Left cardiac atrium (tissue), 4 donors: ENCODE measurements at regions not wholly inside any gene's neighbourhood (a gene's known extent, or its start where the extent isn't known, plus 50 kb on each side); places are given as distances from the start of the nearest gene placed in this dataset.

Source experiments
- ATAC-seq, 2 donors: fragments of 200-7000 bp; cut with Tn5 transposase; one replicate each; pipeline ENCODE4 v1.9.1; 2020; ENCODE audit warnings: mild to moderate bottlenecking in 2 of 2, moderate library complexity in 2 of 2
- DNase-seq: peaks from one replicate; pipeline ENCODE4 v3.0.0-alpha.2; 2020
- intact Hi-C, 2 donors: fragments of 100-400 bp; cut with DNase I; formaldehyde crosslinking; loops; one replicate each; pipeline versions ENCODE4 v1.14.1 to v1.15.1; 2022 to 2023
- donor health status: DM: no; HTN: yes; CAD: no.
- donor health status: DM: no; HTN: yes; CAD: no; lungs with severe emphysema.
- donor health status: DM: yes; HTN: yes; CAD: no.
- donor health status: Dilated cardiomyopathy.

DNA sequence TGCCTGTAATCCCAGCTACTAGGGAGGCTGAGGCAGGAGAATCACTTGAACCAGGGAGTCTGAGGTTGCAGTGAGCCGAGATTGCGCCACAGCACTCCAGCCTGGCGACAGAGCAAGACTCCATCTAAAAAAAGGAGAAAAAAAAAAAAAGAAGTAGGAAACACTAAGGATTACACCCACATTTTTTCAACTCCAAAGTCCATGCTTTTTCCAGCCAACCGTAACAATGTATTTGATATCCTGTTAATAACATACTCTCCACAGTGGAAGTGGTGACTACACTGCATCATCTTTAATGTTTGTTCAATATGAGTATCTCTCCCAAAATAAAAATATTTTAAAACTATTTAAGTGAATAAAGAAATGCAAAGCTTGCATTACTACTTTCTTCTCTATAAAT lies 481.6 kb upstream of the ACVR2A start:
- no peak for DNase-seq
- intact Hi-C loops = no loop called here
- ATAC-seq = no peak

DNA sequence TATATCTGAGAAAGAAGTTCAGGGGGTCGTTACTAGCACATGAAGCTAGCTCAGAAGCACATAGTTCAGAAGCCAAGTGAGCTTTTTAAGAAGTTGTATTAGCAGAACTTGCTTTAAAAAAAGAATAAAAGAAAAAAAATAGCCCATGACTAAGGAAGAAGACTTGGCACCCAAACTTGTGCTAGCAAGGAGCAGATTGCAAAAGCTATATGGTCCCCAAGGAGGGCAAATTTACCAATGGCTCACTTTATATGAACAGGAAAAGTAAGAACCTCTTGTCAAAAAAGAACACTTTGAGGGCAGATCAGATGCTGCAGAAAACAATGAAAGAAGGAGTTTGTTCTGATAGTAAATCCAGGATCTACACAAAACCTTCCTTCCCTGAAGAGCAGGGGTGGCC lies 486.5 kb upstream of the ACVR2A start:
- DNase-seq (no peak), ATAC-seq (no peak)
- intact Hi-C loops = no loop called here

DNA sequence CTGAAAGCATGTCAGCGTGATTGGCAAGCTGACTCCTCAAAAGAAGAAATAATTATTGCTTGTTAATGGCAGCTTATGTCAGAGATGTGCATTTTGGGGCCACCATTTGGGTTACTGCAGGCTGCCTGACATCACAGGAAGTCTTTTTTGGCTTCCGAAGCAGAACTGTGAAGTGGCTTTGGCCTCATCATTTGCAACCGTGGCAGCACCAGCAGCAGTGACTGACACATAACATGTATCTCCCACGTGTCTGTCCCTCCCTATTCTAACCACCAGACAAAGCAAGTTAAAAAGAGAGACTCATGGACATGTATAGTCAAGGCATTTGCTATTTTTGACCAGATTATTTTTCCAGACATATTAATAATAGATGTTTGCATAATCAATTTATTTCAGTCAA lies 488.7 kb upstream of the ACVR2A start:
- DNase-seq = no peak
- ATAC-seq = no peak
- intact Hi-C loops = no loop called here

DNA sequence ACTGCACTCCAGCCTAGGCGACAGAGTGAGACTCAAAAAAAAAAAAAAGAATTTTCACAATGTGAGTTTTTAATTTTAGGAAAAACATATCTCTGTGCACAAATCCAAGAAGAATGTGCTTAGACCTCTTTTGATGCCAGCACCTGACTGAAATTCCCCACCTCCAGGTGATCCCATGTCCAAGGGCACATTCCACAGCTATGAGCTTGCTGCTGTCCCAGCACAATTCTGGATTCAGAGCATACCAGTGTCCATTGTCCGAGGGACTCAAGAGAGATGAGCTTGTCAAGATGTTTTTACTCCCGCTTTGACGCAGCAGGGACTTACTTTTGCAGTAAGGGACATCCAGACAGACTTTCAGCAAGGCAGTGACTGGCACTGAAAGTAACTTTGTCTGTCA lies 489.1 kb upstream of the ACVR2A start:
- ATAC-seq (no peak), DNase-seq (no peak)
- intact Hi-C loops = no loop called here

DNA sequence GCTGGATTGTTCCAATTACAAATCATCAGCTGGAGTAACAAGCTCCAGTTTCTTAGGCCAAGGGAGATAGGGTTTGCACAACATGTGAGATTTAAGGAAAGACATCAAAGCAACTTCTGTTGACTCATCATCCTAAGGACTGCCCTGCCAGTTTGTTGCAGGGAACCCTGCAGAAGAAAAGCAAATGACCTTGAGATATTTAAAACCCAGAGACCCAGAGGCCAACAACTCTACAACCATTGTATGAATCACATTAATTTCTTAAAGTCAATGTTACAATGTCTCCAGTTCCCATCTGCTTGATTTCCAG lies 491.8 kb upstream of the ACVR2A start:
- no peak for ATAC-seq
- intact Hi-C loops = no loop called here
- DNase-seq = no peak

DNA sequence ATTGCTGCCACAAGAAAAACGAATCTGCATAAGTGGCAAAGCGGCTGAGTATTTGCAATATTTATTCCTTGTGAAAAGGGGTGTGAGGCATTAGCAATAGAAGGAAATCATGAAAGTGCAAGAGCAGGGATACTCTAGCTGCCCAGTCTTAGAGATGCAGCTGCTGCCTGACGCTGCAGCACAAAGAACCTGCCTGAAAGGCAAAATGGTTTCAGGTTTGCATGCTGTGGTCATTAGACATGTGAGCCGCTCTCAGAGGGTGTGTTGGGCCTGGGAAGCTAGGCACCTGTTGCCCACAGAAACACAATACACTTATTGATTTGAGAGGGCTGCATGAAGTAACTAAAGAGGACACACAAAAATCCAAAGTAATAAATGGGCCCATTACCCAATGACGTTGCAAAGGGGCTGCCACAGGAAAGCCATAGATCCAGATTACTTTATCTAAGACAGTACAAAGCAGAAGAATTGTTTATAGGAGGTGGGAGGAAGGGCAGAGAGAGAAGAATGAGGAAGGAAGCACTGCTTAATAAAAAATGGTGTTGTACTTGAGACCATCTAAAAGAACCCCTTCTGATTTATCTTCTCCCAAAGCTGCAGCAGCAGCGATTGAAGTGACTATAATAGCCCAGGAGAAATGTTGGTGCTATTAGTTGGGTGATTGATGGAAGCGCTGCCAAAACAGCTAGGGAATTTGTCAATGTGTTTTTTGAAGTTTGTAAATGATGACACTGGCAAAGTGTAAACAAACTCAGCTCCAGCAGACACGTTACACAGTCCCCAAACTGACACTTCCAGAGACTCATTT lies 492.4 kb upstream of the ACVR2A start:
- no peak for DNase-seq
- no peak for ATAC-seq
- intact Hi-C loops = no loop called here

DNA sequence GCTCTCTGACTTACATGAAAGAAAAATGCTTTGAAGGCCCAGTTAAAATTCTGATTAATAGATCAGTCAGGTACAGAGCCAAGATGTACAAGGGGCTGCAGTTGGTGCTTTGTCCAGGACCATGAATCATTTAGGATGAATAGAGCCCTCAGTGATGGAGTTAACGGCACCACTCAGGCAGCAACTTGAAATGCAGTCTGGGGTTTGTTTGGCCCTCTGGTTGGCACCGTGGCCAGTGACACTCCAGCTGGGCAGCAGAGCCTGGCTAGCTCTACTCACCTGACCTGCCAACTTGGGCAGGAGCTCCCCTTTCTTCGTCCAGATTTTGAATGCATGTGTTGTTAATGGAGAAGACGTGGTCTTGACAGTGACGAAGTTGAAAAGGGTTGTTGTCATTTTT lies 493.0 kb upstream of the ACVR2A start:
- DNase-seq (no peak), ATAC-seq (no peak)
- intact Hi-C loops = no loop called here

DNA sequence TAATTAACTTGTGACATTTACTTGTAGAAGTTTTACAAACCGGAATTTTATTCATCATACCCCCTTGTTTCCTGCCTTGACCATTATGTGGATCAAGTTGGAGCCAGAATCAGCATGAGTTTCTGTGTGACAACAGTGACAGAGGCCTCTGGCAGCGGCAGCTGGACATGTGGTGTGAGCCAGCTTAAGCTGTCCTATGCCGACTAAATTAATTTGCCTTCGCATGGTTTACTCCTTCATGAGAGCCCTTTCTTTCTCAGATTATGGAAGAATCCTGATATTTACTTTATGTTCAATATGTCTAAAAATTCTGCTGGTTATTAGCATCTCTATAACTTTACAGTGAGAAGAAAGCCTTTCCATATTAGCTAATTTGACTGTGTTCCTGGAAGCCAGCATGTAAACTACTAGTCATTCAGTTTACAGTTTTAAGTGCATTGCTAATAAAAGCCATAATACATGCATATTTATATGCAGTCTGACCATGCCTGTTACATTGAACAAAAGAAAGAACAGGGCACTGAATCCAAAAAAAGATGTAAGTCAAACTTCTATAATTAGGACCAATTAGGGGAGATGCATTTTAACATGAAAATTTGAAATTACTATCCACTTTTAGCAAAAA lies 495.8 kb upstream of the ACVR2A start:
- intact Hi-C loops = no loop called here
- DNase-seq = no peak
- no peak for ATAC-seq

DNA sequence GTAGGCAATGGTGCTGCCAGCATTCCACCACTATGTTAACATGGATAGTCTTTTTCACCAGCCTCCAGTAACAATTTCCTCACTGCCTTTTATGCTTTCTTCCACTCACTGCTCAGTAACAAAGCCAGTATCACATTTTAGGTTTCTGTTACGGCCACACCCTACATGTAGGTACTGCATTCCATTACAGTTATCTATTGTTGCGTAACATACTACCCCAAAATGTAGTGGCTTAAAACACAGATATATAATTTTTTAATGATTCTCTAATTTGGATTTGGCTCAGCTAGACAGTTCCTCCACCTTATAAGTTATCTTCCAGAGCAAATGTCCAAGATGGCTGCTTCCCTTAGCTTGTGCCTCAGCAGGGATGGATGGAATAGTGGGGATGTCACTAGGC lies 498.7 kb upstream of the ACVR2A start:
- DNase-seq (no peak), ATAC-seq (no peak)
- intact Hi-C loops = no loop called here

DNA sequence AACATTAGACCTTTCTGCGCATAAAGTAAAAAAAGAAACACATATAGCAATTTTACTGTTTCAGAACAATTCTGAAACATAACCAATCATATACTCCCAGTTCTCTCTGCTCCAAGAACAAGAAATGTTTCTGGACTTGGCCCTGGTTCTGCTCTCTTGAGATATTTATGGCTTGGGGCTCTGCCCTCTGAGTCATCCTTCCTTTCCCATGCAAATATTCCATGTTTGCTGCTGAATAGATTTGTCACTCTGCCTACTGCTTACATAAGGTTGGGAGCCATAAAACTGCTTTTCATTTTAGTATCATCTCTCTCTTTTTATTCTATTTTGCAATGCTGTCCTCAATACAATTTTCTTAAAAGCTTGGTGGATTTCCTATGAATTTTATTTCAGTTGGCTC lies 499.6 kb upstream of the ACVR2A start:
- no peak for ATAC-seq
- no peak for DNase-seq
- intact Hi-C loops = no loop called here

DNA sequence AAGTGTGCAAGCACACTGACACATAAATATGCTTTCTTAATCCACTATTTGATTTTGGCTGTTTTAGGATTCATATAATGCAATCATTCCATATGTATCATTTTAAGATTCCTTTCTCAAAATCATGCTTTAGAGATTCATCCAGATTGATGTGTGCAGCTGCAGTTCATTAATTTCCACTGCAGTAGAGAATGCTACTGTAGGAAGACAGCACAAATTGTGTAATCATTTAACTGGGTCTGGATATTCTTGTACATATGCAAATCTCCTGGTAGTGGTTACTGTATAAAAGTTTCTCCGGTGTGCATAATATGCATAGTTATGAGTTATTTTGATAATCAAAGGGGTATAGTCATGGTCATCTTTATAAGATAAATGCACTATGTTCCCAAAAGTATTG lies 502.5 kb upstream of the ACVR2A start:
- DNase-seq (no peak), ATAC-seq (no peak)
- intact Hi-C loops = no loop called here

DNA sequence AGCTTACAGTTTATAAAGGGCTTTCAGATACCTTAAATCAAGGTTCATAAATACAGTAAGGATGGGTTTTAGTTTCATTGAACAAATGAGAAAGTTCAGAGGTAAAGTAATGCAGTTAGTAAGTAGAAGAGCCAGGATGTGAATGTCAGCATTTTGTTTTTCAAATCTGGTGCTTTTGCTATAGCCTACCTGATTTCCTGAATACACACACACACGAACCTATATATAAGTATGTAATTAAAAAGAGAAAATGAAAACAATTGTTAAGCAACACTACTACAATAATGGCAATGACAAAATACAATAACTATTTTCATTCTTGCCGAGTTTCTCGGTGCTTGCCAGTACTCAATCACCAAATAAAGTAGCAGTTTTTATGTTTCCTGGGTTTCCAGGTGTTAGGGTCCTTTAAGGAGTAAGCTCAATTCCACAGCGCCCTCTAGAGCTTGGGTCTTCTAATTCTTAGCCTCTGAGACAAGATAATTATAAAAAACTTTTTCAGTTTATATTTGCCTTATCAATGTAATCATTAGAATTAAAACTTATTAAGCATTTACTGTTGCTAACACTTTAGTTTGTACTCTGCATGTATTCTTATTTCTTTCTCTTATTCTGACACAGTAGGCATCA lies 512.9 kb upstream of the ACVR2A start:
- ATAC-seq (no peak), DNase-seq (no peak)
- intact Hi-C loops = no loop called here

DNA sequence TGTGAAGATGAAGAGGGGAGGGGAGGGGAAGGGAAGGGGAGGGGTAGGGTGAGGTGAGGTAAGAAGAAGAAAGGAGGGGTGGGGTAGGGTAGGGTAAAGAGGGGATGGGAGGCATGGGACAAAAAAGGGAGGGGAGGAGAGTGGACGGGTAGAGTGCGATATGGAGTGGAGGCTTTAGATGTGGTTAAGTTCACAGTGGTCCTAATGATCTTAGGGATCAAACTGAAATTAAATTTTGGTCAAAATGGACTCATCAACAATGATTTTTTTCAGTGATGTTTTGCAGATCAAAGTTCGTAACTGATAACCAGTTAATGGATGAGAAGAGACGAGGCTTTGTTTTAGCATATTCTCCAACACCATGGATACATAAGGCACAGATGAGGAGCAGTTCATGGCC lies 513.9 kb upstream of the ACVR2A start:
- intact Hi-C loops = no loop called here
- DNase-seq (no peak), ATAC-seq (no peak)

DNA sequence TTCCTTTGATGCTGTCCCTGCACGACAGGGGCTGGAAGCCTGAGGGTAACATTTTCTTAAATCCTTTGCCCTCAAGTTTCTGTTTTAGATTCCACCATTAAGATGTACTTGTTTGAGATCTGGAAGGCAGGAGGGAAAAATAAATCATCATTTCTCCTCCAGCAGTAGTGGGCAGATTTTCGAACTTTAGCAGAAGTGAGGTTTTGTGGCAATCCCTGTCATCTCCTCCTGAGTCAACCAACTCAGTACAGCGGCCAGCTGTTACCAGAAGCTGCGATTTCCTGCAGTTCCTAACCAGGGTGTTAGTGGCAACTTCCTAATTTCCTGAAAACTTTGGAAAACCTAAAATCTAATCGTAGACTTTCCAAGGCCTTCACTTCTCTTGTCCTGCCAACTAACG lies 517.2 kb upstream of the ACVR2A start:
- ATAC-seq = peak in 1 of 2 donors; percentile 25

DNA sequence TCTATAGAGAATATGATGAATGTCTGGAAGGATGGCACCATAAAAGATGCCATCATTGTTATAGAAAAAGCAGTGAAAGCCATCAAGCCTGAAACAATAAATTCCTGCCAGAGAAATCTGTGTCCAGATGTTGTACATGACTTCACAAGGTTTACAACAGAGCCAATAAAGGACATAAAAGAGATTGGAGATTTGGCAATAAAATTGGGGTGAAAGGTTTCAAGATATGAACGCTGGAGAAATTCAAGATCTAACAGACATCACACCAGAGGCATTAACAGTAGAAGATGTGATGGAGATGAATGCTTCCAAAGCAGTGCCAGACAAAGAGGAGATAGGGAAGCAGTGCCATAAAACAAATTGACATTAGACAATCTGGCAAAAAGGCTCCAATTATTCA lies 518.8 kb upstream of the ACVR2A start:
- no peak for DNase-seq
- no peak for ATAC-seq
- intact Hi-C loops = no loop called here

More for the DNA sequence above, 517.2 kb upstream of the ACVR2A start:
- DNase-seq = no peak
- intact Hi-C loops = no loop called here

DNA sequence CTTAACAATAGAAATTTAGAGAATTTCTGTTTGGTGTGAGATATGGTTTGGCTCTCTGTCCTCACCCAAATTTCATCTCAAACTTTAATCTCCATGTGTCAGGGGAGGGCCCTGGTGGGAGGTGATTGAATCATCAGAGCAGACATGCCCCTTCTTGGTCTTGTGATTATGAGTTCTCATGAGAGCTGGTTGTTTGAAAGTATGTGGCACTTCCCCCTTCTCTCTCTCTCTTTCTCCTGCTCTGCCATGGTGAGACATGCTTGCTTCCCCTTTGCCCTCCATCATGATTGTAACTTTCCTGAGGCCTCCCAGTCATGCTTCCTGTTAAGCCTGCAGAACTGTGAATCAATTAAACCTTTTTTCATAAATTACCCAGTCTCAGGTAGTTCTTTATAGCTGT lies 524.7 kb upstream of the ACVR2A start:
- no peak for DNase-seq
- intact Hi-C loops = no loop called here
- ATAC-seq = no peak

DNA sequence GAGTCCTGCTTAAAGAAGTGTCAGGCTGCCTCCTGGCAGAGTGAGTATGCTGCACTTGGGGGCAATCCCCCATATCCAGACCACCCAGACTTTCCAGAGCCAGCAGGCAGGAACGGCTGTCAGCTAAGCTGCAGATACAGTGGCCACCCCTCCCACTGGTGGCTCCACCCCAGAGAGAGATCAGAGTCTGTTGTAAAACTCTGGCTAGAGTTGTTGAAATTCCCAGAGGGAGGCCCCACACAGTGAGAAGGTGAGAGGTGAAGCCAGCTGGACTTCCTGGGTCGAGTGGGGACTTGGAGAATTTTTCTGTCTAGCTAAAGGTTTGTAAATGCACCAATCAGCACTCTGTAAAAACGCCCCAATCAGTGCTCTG lies 533.8 kb upstream of the ACVR2A start:
- no peak for DNase-seq
- intact Hi-C loops = no loop called here
- ATAC-seq = peak in 1 of 2 donors; percentile 70

DNA sequence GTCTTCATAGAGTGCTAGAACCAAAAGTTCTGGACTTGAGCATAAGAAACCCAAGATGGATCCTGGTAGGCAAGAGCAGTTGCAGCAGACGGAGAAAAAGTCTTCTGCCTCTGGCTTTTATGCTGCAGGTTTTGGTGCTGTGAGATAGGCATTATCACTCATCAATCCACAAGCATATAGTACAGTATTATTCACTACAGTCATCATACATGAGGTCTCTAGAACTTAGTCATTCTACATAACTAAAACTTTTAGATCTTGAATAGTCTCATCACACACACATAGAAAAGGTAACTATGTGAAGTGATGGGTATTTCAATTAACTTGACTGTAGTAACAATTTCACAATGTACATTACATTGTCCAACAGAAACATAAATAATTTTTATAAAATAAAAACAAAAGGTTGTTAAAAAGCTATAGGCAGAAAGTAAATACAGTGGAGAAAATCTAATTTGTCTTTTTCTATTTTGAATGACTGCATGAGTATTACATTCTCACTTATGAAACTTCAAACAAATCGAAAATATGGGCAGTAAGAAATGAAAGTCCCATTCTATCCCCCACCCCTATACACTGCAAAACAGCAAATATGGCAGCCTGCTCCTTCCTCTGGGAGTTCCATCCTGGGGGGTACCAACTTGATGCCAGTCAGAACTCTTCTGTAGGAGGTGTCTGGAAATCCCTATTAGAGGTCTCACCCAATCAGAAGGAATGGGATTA lies 534.3 kb upstream of the ACVR2A start:
- ATAC-seq = no peak
- no peak for DNase-seq
- intact Hi-C loops = no loop called here

DNA sequence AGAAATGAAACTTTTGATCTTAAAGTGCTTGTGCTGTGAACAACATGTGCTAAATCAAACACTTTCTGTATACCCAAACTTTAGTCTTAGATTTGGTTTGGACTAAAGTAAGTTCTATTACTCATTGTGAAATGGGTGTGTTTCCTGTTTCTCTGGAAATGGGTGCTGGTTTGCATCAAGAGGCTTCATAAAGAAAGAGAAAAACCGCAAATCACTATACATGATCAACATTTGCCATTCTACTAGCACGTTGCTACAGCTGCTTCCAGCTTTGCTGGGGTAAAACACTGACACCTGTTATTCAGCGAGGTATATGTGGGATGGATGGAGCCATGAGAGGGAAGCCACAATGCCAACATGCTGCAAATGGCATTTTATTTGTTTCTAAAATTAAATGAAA lies 547.0 kb upstream of the ACVR2A start:
- intact Hi-C loops = no loop called here
- ATAC-seq (no peak), DNase-seq (no peak)

DNA sequence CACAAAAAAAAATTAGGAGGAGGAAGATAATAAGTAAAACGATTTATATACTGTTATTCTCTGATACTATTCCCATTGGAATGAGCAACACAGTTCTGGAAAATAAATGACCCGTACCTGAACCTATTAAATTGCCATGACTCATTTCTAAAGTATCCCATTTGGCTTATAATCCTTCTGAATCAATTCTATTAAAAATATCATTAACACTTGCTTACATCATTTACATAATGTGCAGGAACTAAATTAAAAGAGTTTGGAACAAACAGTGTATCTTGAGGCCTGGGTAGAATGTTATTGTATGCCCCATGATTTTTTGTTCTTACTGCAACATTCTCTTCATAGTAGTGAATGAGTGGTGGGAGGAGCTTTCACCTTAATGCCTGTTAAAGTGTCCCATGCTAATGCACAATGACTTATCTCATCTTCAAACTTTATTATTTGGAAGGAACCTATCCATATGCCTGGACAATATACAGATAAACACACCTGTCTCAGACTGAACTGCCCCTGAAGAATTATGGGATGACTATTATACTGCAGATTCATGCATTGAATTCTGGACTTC lies 549.9 kb upstream of the ACVR2A start:
- ATAC-seq (no peak), DNase-seq (no peak)
- intact Hi-C loops = no loop called here
